Liver (tissue), 3 donors: ENCODE measurements at regions not wholly inside any gene's neighbourhood (a gene's known extent, or its start where the extent isn't known, plus 50 kb on each side); places are given as distances from the start of the nearest gene placed in this dataset.

Source experiments
- FOXA1 ChIP-seq: IDR thresholded peaks from 2 replicates; pipeline ENCODE4 v1.6.1; 2016; ENCODE audit warnings: antibody characterized with exemption
- JUND ChIP-seq, 2 donors: IDR thresholded peaks; 2 replicates each; pipeline ENCODE4 v1.6.1; 2016; ENCODE audit warnings: antibody characterized with exemption in 2 of 2
- MAX ChIP-seq: IDR thresholded peaks from 2 replicates; pipeline ENCODE4 v1.6.1; 2016; ENCODE audit warnings: antibody characterized with exemption
- SP1 ChIP-seq: IDR thresholded peaks from 2 replicates; pipeline ENCODE4 v1.6.1; 2018; ENCODE audit warnings: antibody characterized with exemption, mild to moderate bottlenecking
- YY1 ChIP-seq: IDR thresholded peaks from 2 replicates; pipeline ENCODE4 v1.6.1; 2016; ENCODE audit warnings: antibody characterized with exemption, mild to moderate bottlenecking
- ZBTB33 ChIP-seq: IDR thresholded peaks from 2 replicates; pipeline ENCODE4 v1.6.1; 2016; ENCODE audit warnings: antibody characterized with exemption
- TF ChIP-seq, protein P1 (sequence below): fragments of 150-350 bp; IDR thresholded peaks from 2 replicates; pipeline ENCODE4 v1.5.1; 2017; ENCODE audit warnings: improper control_type of control experiment, low read depth, low read length; ENCODE audit not compliant: missing input control
- TF ChIP-seq, protein P2 (sequence below): IDR thresholded peaks from 2 replicates; pipeline ENCODE4 v1.6.1; 2016; ENCODE audit warnings: antibody characterized with exemption
- donor health status: healthy.
- donor health status: healthy.

DNA sequence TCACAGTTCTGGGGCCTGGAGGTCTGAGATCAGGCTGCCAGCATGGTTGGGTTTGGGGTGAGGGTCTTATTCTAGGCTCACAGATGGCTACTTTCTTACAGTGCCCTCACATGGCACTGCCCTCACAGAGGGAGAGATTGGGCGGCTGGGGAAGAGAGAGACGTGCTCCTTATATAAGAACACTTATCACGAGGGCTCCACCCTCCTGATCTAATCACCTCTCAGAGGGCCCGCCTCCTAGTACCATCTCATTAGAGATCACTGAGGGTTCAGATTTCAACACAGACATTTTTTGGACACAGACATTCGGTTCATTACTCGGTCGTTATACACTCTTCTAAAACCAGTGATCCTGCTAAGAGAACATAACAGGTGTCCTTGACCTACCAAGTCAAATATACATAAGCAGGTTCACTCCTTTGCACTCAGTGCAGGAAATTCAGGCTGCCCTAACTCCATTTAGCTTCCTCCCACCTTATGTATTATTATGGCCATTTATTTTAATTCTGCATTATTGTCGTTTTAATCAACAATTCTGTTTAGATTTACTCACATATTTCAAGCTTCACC, 121.7 kb downstream of the ICE1 start:
- TF ChIP-seq, protein P1, sequence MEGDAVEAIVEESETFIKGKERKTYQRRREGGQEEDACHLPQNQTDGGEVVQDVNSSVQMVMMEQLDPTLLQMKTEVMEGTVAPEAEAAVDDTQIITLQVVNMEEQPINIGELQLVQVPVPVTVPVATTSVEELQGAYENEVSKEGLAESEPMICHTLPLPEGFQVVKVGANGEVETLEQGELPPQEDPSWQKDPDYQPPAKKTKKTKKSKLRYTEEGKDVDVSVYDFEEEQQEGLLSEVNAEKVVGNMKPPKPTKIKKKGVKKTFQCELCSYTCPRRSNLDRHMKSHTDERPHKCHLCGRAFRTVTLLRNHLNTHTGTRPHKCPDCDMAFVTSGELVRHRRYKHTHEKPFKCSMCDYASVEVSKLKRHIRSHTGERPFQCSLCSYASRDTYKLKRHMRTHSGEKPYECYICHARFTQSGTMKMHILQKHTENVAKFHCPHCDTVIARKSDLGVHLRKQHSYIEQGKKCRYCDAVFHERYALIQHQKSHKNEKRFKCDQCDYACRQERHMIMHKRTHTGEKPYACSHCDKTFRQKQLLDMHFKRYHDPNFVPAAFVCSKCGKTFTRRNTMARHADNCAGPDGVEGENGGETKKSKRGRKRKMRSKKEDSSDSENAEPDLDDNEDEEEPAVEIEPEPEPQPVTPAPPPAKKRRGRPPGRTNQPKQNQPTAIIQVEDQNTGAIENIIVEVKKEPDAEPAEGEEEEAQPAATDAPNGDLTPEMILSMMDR: no peak
- no peak for TF ChIP-seq YY1
- no peak for TF ChIP-seq MAX
- TF ChIP-seq JUND (IDR thresholded peaks at IDR 0.05): no peak
- TF ChIP-seq ZBTB33: no peak
- no peak for TF ChIP-seq FOXA1
- TF ChIP-seq, protein P2, sequence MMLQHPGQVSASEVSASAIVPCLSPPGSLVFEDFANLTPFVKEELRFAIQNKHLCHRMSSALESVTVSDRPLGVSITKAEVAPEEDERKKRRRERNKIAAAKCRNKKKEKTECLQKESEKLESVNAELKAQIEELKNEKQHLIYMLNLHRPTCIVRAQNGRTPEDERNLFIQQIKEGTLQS: no peak
- TF ChIP-seq SP1: no peak
